ENCODE measurements at regions not wholly inside any gene's neighbourhood (a gene's known extent, or its start where the extent isn't known, plus 50 kb on each side); places are given as distances from the start of the nearest gene placed in this dataset.

GRCh38 chr10:129416155-129416554, 50.9 kb upstream of the MGMT start:
- DNase-seq (ENCODE audit: low read depth) = no peak
- no peak overlapping the region for H3K4me3 ChIP-seq (ENCODE audit: low read depth, low read length)
- TF ChIP-seq CTCF (IDR thresholded peaks at IDR 0.05; ENCODE audit: insufficient read depth, low read depth, low read length, missing control alignments) = no peak

GRCh38 chr10:129416956-129417765, 49.9 kb upstream of the MGMT start:
- H3K4me3 ChIP-seq (ENCODE audit: low read depth, low read length) = no peak overlapping the region
- DNase-seq (ENCODE audit: low read depth) = no peak
- TF ChIP-seq CTCF (IDR thresholded peaks at IDR 0.05; ENCODE audit: insufficient read depth, low read depth, low read length, missing control alignments) = no peak

Measured in GM12865 (cell line).